ENCODE measurements at regions not wholly inside any gene's neighbourhood (a gene's known extent, or its start where the extent isn't known, plus 50 kb on each side); places are given as distances from the start of the nearest gene placed in this dataset.

DNA sequence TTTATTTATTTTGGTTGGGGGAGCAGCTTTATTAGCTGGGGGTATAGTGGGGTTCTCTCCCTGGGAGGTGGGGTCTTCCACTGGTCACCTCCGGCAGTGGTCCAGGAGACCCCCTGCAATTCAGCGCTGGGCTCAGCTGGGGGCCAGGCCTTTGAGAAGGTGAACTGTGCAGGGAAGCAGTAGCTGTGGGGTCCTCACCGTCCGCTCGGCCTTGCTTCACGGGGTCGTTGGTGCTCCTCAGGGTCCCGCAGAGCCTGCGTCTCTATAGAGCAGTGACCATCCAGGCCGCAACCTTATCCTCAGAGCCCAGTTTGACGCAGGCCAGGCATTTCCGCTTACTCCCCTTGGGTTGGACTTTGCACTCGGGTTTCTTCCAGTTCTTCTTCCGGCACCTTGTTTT, 1954.7 kb downstream of the TP53TG3F start:
- TF ChIP-seq, protein P1, sequence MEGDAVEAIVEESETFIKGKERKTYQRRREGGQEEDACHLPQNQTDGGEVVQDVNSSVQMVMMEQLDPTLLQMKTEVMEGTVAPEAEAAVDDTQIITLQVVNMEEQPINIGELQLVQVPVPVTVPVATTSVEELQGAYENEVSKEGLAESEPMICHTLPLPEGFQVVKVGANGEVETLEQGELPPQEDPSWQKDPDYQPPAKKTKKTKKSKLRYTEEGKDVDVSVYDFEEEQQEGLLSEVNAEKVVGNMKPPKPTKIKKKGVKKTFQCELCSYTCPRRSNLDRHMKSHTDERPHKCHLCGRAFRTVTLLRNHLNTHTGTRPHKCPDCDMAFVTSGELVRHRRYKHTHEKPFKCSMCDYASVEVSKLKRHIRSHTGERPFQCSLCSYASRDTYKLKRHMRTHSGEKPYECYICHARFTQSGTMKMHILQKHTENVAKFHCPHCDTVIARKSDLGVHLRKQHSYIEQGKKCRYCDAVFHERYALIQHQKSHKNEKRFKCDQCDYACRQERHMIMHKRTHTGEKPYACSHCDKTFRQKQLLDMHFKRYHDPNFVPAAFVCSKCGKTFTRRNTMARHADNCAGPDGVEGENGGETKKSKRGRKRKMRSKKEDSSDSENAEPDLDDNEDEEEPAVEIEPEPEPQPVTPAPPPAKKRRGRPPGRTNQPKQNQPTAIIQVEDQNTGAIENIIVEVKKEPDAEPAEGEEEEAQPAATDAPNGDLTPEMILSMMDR (IDR thresholded peaks at IDR 0.05): no peak
- H3K27ac ChIP-seq: no peak overlapping the region

DNA sequence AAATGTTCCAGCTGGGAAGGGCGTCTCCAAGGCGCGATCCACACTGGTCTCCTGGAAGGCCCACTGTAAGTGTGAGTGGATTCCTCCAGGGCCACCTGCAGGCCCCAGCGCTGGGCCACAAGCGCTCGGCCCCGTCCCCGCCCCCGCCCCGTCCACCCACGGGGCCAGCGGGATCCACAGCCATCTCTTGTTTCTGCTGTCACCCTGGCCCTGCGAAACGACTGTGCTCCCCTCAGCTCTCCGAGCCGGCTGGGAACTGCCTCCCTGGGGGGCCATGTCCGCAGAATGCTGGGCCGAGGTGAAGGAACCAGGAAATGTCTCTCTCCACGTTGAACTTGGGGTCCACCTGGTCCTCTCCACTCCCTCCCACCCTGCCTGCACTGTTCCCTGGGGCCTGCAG, 1955.2 kb downstream of the TP53TG3F start:
- no peak overlapping the region for H3K27ac ChIP-seq
- TF ChIP-seq ZFX (IDR thresholded peaks at IDR 0.05; ENCODE audit: borderline replicate concordance): no peak

GRCh38 chr16:35425270-35425669, 1965.9 kb downstream of the TP53TG3F start:
- TF ChIP-seq ZFX (IDR thresholded peaks at IDR 0.05; ENCODE audit: borderline replicate concordance): no peak
- TF ChIP-seq, protein P1 (IDR thresholded peaks at IDR 0.05): no peak
- no peak overlapping the region for H3K27ac ChIP-seq

- TF ChIP-seq, protein P1 (IDR thresholded peaks at IDR 0.05): peak; percentile 89
- no peak for TF ChIP-seq ZFX (IDR thresholded peaks at IDR 0.05; ENCODE audit: borderline replicate concordance)
Measured at GRCh38 chr16:35431829-35432663, 1972.6 kb downstream of the TP53TG3F start.

DNA sequence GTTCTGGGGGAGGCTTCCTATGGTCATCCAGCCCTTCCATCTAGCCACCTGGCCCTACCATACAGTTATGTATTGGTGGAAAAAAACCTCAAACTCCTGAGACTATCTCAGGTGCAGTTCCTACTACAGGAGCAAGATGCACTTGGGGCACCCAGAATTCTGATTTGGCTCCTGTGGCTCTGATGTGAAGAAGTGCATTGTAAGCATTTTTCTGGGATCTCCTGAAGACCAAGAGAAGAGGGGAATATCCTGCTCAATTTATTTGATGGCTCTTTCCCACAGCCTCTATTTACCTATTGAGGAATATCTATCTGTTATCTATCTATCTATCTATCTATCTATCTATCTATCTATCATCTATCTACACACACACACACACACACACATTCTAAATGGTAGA, 1981.5 kb downstream of the TP53TG3F start:
- TF ChIP-seq, protein P1 (IDR thresholded peaks at IDR 0.05): no peak
- TF ChIP-seq ZFX (IDR thresholded peaks at IDR 0.05; ENCODE audit: borderline replicate concordance): no peak
- H3K27ac ChIP-seq: no peak overlapping the region

More at GRCh38 chr16:35431829-35432663, 1972.6 kb downstream of the TP53TG3F start:
- H3K27ac ChIP-seq: no peak overlapping the region

DNA sequence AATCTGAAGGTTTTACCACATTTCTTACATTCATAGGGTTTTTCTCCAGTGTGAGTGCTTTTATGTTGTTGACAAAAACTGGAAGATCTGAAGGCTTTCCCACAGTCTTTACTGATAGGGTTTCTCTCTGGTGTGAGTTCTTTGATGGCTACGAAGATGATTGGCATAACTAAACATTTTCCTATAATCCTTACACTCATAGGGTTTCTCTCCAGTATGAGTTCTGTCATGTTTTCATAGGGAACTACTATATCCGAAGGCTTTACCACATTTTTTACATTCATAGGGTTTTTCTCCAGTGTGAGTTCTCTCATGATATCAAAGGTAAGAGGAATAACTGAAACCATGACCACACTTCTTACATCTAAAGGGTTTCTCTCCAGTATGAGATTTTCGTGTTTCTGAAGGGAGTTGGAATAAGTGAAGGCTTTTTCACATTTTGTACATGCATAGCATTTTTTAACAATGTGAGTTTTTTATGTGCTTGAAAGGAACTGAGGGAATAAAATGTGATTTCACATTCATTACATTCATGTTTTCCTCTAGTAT, 1987.7 kb downstream of the TP53TG3F start:
- TF ChIP-seq, protein P1 (IDR thresholded peaks at IDR 0.05): no peak
- no peak for TF ChIP-seq ZFX (IDR thresholded peaks at IDR 0.05; ENCODE audit: borderline replicate concordance)
- no peak overlapping the region for H3K27ac ChIP-seq

DNA sequence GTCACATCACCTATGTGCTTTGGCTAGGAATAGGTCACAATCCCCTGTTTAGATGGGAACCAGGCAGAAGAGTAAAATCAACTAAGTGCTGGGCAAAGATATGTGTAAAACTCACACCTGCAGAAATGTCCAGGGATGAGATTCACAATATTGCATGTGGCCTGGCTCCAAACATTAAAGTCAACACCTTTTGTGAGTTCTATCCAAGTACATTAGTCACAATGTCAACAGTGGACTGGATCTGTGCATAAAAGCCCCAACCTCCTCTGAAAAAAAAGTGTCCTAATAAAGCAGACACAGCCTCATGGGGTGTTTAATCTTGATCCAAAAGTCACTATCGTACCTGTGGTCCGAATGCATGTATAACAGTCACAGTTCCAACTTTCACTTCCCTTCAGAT, 1990.3 kb downstream of the TP53TG3F start:
- H3K27ac ChIP-seq: no peak overlapping the region
- no peak for TF ChIP-seq ZFX (IDR thresholded peaks at IDR 0.05; ENCODE audit: borderline replicate concordance)
- TF ChIP-seq, protein P1 (IDR thresholded peaks at IDR 0.05): no peak
